ENCODE measurements at regions not wholly inside any gene's neighbourhood (a gene's known extent, or its start where the extent isn't known, plus 50 kb on each side); places are given as distances from the start of the nearest gene placed in this dataset.

- Mint-ChIP-seq H3K27me3 (no peaks in the 10 kb centered on the region), H3K27ac (no peak overlapping the region), H3K36me3 (ENCODE audit: low read depth) (no peaks in the 10 kb centered on the region), H3K4me1 (no peaks in the 10 kb centered on the region), H3K9me3 (no peaks in the 10 kb centered on the region), H3K4me3 (no peak overlapping the region)
- DNase-seq: no peak
- ChIA-PET POLR2A (no interaction called here), CTCF (no interaction called here)
These were observed 916.8 kb downstream of the GALC start for GRCh38 chr14:87076146-87076545.

- CTCF ChIA-PET: no interaction called here
- Mint-ChIP-seq H3K27ac (no peak overlapping the region), H3K36me3 (ENCODE audit: low read depth) (no peaks in the 10 kb centered on the region), H3K4me1 (no peaks in the 10 kb centered on the region), H3K9me3 (no peaks in the 10 kb centered on the region), H3K27me3 (no peaks in the 10 kb centered on the region), H3K4me3 (no peak overlapping the region)
- POLR2A ChIA-PET: no interaction called here
- no peak for DNase-seq
These were observed 919.0 kb downstream of the GALC start for GRCh38 chr14:87073880-87074570.

GRCh38 chr14:87067591-87067990 is 925.4 kb downstream of the GALC start:
- Mint-ChIP-seq H3K9me3 (no peaks in the 10 kb centered on the region), H3K27me3 (no peaks in the 10 kb centered on the region), H3K4me3 (no peak overlapping the region), H3K27ac (no peak overlapping the region), H3K4me1 (no peaks in the 10 kb centered on the region), H3K36me3 (ENCODE audit: low read depth) (no peaks in the 10 kb centered on the region)
- no peak for DNase-seq
- ChIA-PET POLR2A (no interaction called here), CTCF (no interaction called here)

- Mint-ChIP-seq H3K27me3 (no peaks in the 10 kb centered on the region), H3K36me3 (ENCODE audit: low read depth) (no peaks in the 10 kb centered on the region), H3K4me1 (no peaks in the 10 kb centered on the region), H3K4me3 (no peak overlapping the region), H3K27ac (no peak overlapping the region), H3K9me3 (no peaks in the 10 kb centered on the region)
- no peak for DNase-seq
- POLR2A ChIA-PET: no interaction called here
- CTCF ChIA-PET: no interaction called here
These were observed 925.9 kb downstream of the GALC start for GRCh38 chr14:87067061-87067460.

GRCh38 chr14:87066221-87066817 is 926.7 kb downstream of the GALC start:
- Mint-ChIP-seq H3K4me3 (no peak overlapping the region), H3K27me3 (no peaks in the 10 kb centered on the region), H3K36me3 (ENCODE audit: low read depth) (no peaks in the 10 kb centered on the region), H3K4me1 (no peaks in the 10 kb centered on the region), H3K9me3 (no peaks in the 10 kb centered on the region), H3K27ac (no peak overlapping the region)
- ChIA-PET POLR2A (no interaction called here), CTCF (no interaction called here)
- DNase-seq: no peak

- H3K4me3 Mint-ChIP-seq: no peak overlapping the region
- H3K4me1 Mint-ChIP-seq: no peaks in the 10 kb centered on the region
- H3K27me3 Mint-ChIP-seq: no peaks in the 10 kb centered on the region
- no peaks in the 10 kb centered on the region for H3K9me3 Mint-ChIP-seq
- ChIA-PET CTCF (no interaction called here), POLR2A (no interaction called here)
- H3K27ac Mint-ChIP-seq: no peak overlapping the region
- DNase-seq: no peak
- no peaks in the 10 kb centered on the region for H3K36me3 Mint-ChIP-seq (ENCODE audit: low read depth)
These were observed 927.6 kb downstream of the GALC start for GRCh38 chr14:87065366-87065765.

- ChIA-PET CTCF (no interaction called here), POLR2A (no interaction called here)
- no peaks in the 10 kb centered on the region for H3K9me3 Mint-ChIP-seq
- H3K4me1 Mint-ChIP-seq: no peaks in the 10 kb centered on the region
- no peak overlapping the region for H3K27ac Mint-ChIP-seq
- H3K27me3 Mint-ChIP-seq: no peaks in the 10 kb centered on the region
- DNase-seq: no peak
- no peaks in the 10 kb centered on the region for H3K36me3 Mint-ChIP-seq (ENCODE audit: low read depth)
- H3K4me3 Mint-ChIP-seq: no peak overlapping the region
These were observed 929.8 kb downstream of the GALC start for GRCh38 chr14:87063181-87063580.

- POLR2A ChIA-PET: no interaction called here
- Mint-ChIP-seq H3K4me1 (no peaks in the 10 kb centered on the region), H3K27me3 (no peaks in the 10 kb centered on the region), H3K9me3 (no peaks in the 10 kb centered on the region), H3K27ac (no peak overlapping the region), H3K4me3 (no peak overlapping the region), H3K36me3 (ENCODE audit: low read depth) (no peaks in the 10 kb centered on the region)
- no peak for DNase-seq
- CTCF ChIA-PET: no interaction called here
These were observed 932.6 kb downstream of the GALC start for GRCh38 chr14:87060405-87060804.

- H3K4me3 Mint-ChIP-seq: no peak overlapping the region
- H3K36me3 Mint-ChIP-seq (ENCODE audit: low read depth): no peaks in the 10 kb centered on the region
- no peak for DNase-seq
- CTCF ChIA-PET: no interaction called here
- H3K27me3 Mint-ChIP-seq: no peaks in the 10 kb centered on the region
- H3K9me3 Mint-ChIP-seq: no peaks in the 10 kb centered on the region
- no peak overlapping the region for H3K27ac Mint-ChIP-seq
- no peaks in the 10 kb centered on the region for H3K4me1 Mint-ChIP-seq
- POLR2A ChIA-PET: no interaction called here
These were observed 933.7 kb downstream of the GALC start for GRCh38 chr14:87059060-87059839.

- Mint-ChIP-seq H3K27ac (no peak overlapping the region), H3K9me3 (no peaks in the 10 kb centered on the region), H3K36me3 (ENCODE audit: low read depth) (no peaks in the 10 kb centered on the region), H3K4me1 (no peaks in the 10 kb centered on the region), H3K27me3 (no peaks in the 10 kb centered on the region), H3K4me3 (no peak overlapping the region)
- ChIA-PET CTCF (no interaction called here), POLR2A (no interaction called here)
- no peak for DNase-seq
These were observed 938.0 kb downstream of the GALC start for GRCh38 chr14:87055007-87055406.

GRCh38 chr14:87052646-87053225 is 940.2 kb downstream of the GALC start:
- ChIA-PET CTCF (no interaction called here), POLR2A (no interaction called here)
- Mint-ChIP-seq H3K27me3 (no peaks in the 10 kb centered on the region), H3K4me1 (no peaks in the 10 kb centered on the region), H3K9me3 (no peaks in the 10 kb centered on the region), H3K4me3 (no peak overlapping the region), H3K27ac (no peak overlapping the region), H3K36me3 (ENCODE audit: low read depth) (no peaks in the 10 kb centered on the region)
- DNase-seq: no peak

GRCh38 chr14:87050421-87050820 is 942.6 kb downstream of the GALC start:
- Mint-ChIP-seq H3K27ac (no peak overlapping the region), H3K4me3 (no peak overlapping the region), H3K9me3 (no peaks in the 10 kb centered on the region), H3K36me3 (ENCODE audit: low read depth) (no peaks in the 10 kb centered on the region), H3K27me3 (no peaks in the 10 kb centered on the region), H3K4me1 (no peaks in the 10 kb centered on the region)
- POLR2A ChIA-PET: no interaction called here
- no peak for DNase-seq
- CTCF ChIA-PET: no interaction called here

GRCh38 chr14:87049950-87050349 is 943.0 kb downstream of the GALC start:
- Mint-ChIP-seq H3K4me1 (no peaks in the 10 kb centered on the region), H3K4me3 (no peak overlapping the region), H3K9me3 (no peaks in the 10 kb centered on the region), H3K36me3 (ENCODE audit: low read depth) (no peaks in the 10 kb centered on the region), H3K27me3 (no peaks in the 10 kb centered on the region), H3K27ac (no peak overlapping the region)
- DNase-seq: peak; percentile 5
- ChIA-PET POLR2A (no interaction called here), CTCF (no interaction called here)
